H9 (cell line): ENCODE measurements at regions not wholly inside any gene's neighbourhood (a gene's known extent, or its start where the extent isn't known, plus 50 kb on each side); places are given as distances from the start of the nearest gene placed in this dataset.

ENCODE experiments used
- DNase-seq: peaks from one replicate; pipeline ENCODE4 v3.0.0-alpha.2; 2017
- H2AFZ ChIP-seq: one replicate; pipeline ENCODE4 v1.6.1; 2013; ENCODE audit warnings: mild to moderate bottlenecking, low read length, control low read depth, moderate library complexity
- H2AK5ac ChIP-seq: 2 replicates; pipeline ENCODE4 v1.6.1; 2013; ENCODE audit warnings: low read length, control low read depth, mixed read lengths; ENCODE audit not compliant: insufficient read length
- H2BK120ac ChIP-seq: one replicate; pipeline ENCODE4 v1.6.1; 2013; ENCODE audit warnings: low read depth, mild to moderate bottlenecking, low read length, control low read depth, inconsistent platforms; ENCODE audit not compliant: poor library complexity, severe bottlenecking
- H2BK12ac ChIP-seq: 2 replicates; pipeline ENCODE4 v1.6.1; 2013; ENCODE audit warnings: low read length, control low read depth, mixed read lengths, low read depth; ENCODE audit not compliant: insufficient read length
- H2BK15ac ChIP-seq: 2 replicates; pipeline ENCODE4 v1.6.1; 2013; ENCODE audit warnings: low read depth, low read length, control low read depth
- H2BK20ac ChIP-seq: one replicate; pipeline ENCODE4 v1.6.1; 2013; ENCODE audit warnings: low read depth, mild to moderate bottlenecking, low read length, control low read depth, inconsistent platforms; ENCODE audit not compliant: poor library complexity, severe bottlenecking
- H2BK5ac ChIP-seq: 2 replicates; pipeline ENCODE4 v1.6.1; 2013; ENCODE audit warnings: low read length, control low read depth, mixed read lengths; ENCODE audit not compliant: insufficient read length
- H3K14ac ChIP-seq: 2 replicates; pipeline ENCODE4 v1.6.1; 2013; ENCODE audit warnings: low read length, control low read depth; ENCODE audit not compliant: insufficient read depth
- H3K18ac ChIP-seq: 2 replicates; pipeline ENCODE4 v1.6.1; 2013; ENCODE audit warnings: low read depth, mild to moderate bottlenecking, mixed read lengths, low read length, control low read depth; ENCODE audit not compliant: insufficient read length
- H3K23ac ChIP-seq: 2 replicates; pipeline ENCODE4 v1.6.1; 2013; ENCODE audit warnings: low read length, control low read depth, mixed read lengths, low read depth; ENCODE audit not compliant: insufficient read length
- H3K23me2 ChIP-seq: 2 replicates; pipeline ENCODE4 v1.6.1; 2013; ENCODE audit warnings: low read depth, mild to moderate bottlenecking, mixed read lengths, low read length, control low read depth; ENCODE audit not compliant: insufficient read length, poor library complexity, severe bottlenecking
- H3K27ac ChIP-seq: 2 replicates; pipeline ENCODE4 v1.5.1; 2013; ENCODE audit warnings: low read length, control low read depth, mixed read lengths, low read depth; ENCODE audit not compliant: insufficient read length
- H3K27me3 ChIP-seq: 2 replicates; pipeline ENCODE4 v1.6.1; 2013; ENCODE audit warnings: low read length, control low read depth, inconsistent platforms; ENCODE audit not compliant: insufficient read depth
- H3K4ac ChIP-seq: 2 replicates; pipeline ENCODE4 v1.6.1; 2013; ENCODE audit warnings: low read depth, mild to moderate bottlenecking, control low read depth, inconsistent platforms, low read length, moderate library complexity
- H3K4me1 ChIP-seq: 2 replicates; pipeline ENCODE4 v1.6.1; 2013; ENCODE audit warnings: low read length, control low read depth, inconsistent platforms; ENCODE audit not compliant: insufficient read depth
- H3K4me2 ChIP-seq: 2 replicates; pipeline ENCODE4 v1.6.1; 2013; ENCODE audit warnings: low read length, control low read depth, mixed read lengths; ENCODE audit not compliant: insufficient read length, insufficient read depth
- H3K56ac ChIP-seq: 2 replicates; pipeline ENCODE4 v1.6.1; 2013; ENCODE audit warnings: low read depth, mild to moderate bottlenecking, mixed read lengths, low read length, control low read depth; ENCODE audit not compliant: insufficient read length
- H3K79me1 ChIP-seq: 2 replicates; pipeline ENCODE4 v1.6.1; 2013; ENCODE audit warnings: low read depth, mild to moderate bottlenecking, moderate library complexity, low read length, control low read depth, inconsistent platforms; ENCODE audit not compliant: insufficient read depth, poor library complexity, severe bottlenecking
- H3K79me2 ChIP-seq: 2 replicates; pipeline ENCODE4 v1.6.1; 2013; ENCODE audit warnings: low read length, control low read depth, inconsistent platforms; ENCODE audit not compliant: insufficient read depth
- H3K9ac ChIP-seq: 2 replicates; pipeline ENCODE4 v1.6.1; 2013; ENCODE audit warnings: low read length, control low read depth, mixed read lengths; ENCODE audit not compliant: insufficient read length; ENCODE audit errors: extremely low read depth
- H3K9me3 ChIP-seq: one replicate; pipeline ENCODE4 v1.6.1; 2013; ENCODE audit warnings: low read depth, low read length, inconsistent platforms; ENCODE audit not compliant: control insufficient read depth
- H3T11ph ChIP-seq: one replicate; pipeline ENCODE4 v1.6.1; 2013; ENCODE audit warnings: mild to moderate bottlenecking, low read length, control low read depth, inconsistent platforms
- H4K20me1 ChIP-seq: one replicate; pipeline ENCODE4 v1.6.1; 2013; ENCODE audit not compliant: control insufficient read depth, insufficient read length, insufficient read depth
- H4K5ac ChIP-seq: 2 replicates; pipeline ENCODE4 v1.6.1; 2013; ENCODE audit warnings: low read depth, mild to moderate bottlenecking, mixed read lengths, low read length, control low read depth; ENCODE audit not compliant: insufficient read length
- H4K8ac ChIP-seq: replicated peaks from 2 replicates; pipeline ENCODE4 v1.6.1; 2013; ENCODE audit warnings: low read length, control low read depth, mixed read lengths, low read depth; ENCODE audit not compliant: insufficient read length
- H4K91ac ChIP-seq: 2 replicates; pipeline ENCODE4 v1.6.1; 2013; ENCODE audit warnings: low read depth, mild to moderate bottlenecking, moderate library complexity, mixed read lengths, low read length, control low read depth; ENCODE audit not compliant: insufficient read length
- H3K27ac Mint-ChIP-seq, 3 experiments: 2 replicates in 2 of 3; 3 replicates in 1 of 3; pipeline ENCODE4 v1.8.0; 2020 to 2021; ENCODE audit warnings: mixed read lengths in 3 of 3, mild to moderate bottlenecking in 1 of 3, moderate library complexity in 1 of 3
- H3K27me3 Mint-ChIP-seq: 2 replicates; pipeline ENCODE4 v1.8.0; 2021; ENCODE audit warnings: low read depth, mild to moderate bottlenecking, moderate library complexity, mixed read lengths
- H3K36me3 Mint-ChIP-seq, 3 experiments: 2 replicates in 2 of 3; 3 replicates in 1 of 3; pipeline ENCODE4 v1.8.0; 2020 to 2021; ENCODE audit warnings: low read depth in 3 of 3, mixed read lengths in 3 of 3; ENCODE audit not compliant: insufficient read depth in 1 of 3
- H3K4me1 Mint-ChIP-seq, 2 experiments: 2 replicates each; pipeline ENCODE4 v1.8.0; 2020; ENCODE audit warnings: mixed read lengths in 2 of 2
- H3K4me3 Mint-ChIP-seq, 2 experiments: 2 replicates in 1 of 2; 3 replicates in 1 of 2; pipeline ENCODE4 v1.8.0; 2020 to 2021; ENCODE audit warnings: mild to moderate bottlenecking in 2 of 2, mixed read lengths in 2 of 2, moderate library complexity in 1 of 2
- H3K9me3 Mint-ChIP-seq, 2 experiments: 2 replicates in 1 of 2; 3 replicates in 1 of 2; pipeline ENCODE4 v1.8.0; 2020; ENCODE audit warnings: mild to moderate bottlenecking in 2 of 2, mixed read lengths in 2 of 2, moderate library complexity in 1 of 2
- CTCF ChIP-seq: fragments of 200-600 bp; sonication (generic); conservative IDR thresholded peaks from 3 replicates; pipeline ENCODE4 v1.8.0; 2021; ENCODE audit warnings: antibody characterized with exemption, mild to moderate bottlenecking
- WGBS: extraction: QIAGEN DNeasy Blood & Tissue Kit; methylation state at CpG from one replicate; pipeline ENCODE4 v1.1.7; 2013; ENCODE audit warnings: missing lambda C conversion rate, low lambda C conversion rate, mixed read lengths; ENCODE audit not compliant: insufficient read length; ENCODE audit errors: extremely low coverage; 5-methylcytosine and 5-hydroxymethylcytosine counted together

GRCh38 chr10:121041499-121041898 is 190.3 kb downstream of the WDR11 start:
- Histone ChIP-seq H3K4me1 (no peaks in the 10 kb centered on the region), H2BK20ac (no peak overlapping the region), H4K8ac (no peak overlapping the region), H3K23me2 (no peaks in the 10 kb centered on the region), H3T11ph (no peak overlapping the region), H2AK5ac (no peak overlapping the region), H3K56ac (no peak overlapping the region), H2BK120ac (no peak overlapping the region), H3K79me1 (no peaks in the 10 kb centered on the region), H2BK12ac (no peak overlapping the region), H2BK5ac (no peak overlapping the region), H3K14ac (no peak overlapping the region), H3K79me2 (no peaks in the 10 kb centered on the region), H3K27ac (no peak overlapping the region), H4K91ac (no peak overlapping the region), H3K4ac (no peak overlapping the region), H2BK15ac (no peak overlapping the region), H3K4me2 (no peak overlapping the region), H2AFZ (no peak overlapping the region), H3K9ac (no peak overlapping the region), H4K5ac (no peak overlapping the region), H4K20me1 (no peaks in the 10 kb centered on the region), H3K9me3 (no peaks in the 10 kb centered on the region), H3K23ac (no peak overlapping the region), H3K27me3 (no peaks in the 10 kb centered on the region), H3K18ac (no peak overlapping the region)
- no peak for DNase-seq
- Mint-ChIP-seq H3K4me3 (no peak overlapping the region), H3K4me1 (peaks cover 5 to 6% of the 10 kb centered on the region in 2 experiments), H3K9me3 (no peaks in the 10 kb centered on the region; a peak in 1 of 5 replicates), H3K36me3 (no peaks in the 10 kb centered on the region; a peak in 1 of 7 replicates), H3K27ac (no peak overlapping the region), H3K27me3 (peaks cover 10% of the 10 kb centered on the region)
- TF ChIP-seq CTCF: no peak
- no CpG with 5 or more reads among the region's 4 CpGs for WGBS
